Ishikawa (cell line): ENCODE measurements at regions not wholly inside any gene's neighbourhood (a gene's known extent, or its start where the extent isn't known, plus 50 kb on each side); places are given as distances from the start of the nearest gene placed in this dataset.
A peak's percentile ranks its signal among the peaks of the same experiment; 100 is the strongest.

Source experiments
- CEBPB ChIP-seq: IDR thresholded peaks from 2 replicates; pipeline ENCODE4 v1.6.1; 2012
- CREB1 ChIP-seq: IDR thresholded peaks from 2 replicates; pipeline ENCODE4 v1.6.1; 2012; ENCODE audit warnings: low read depth
- EGR1 ChIP-seq: IDR thresholded peaks from 2 replicates; pipeline ENCODE4 v1.6.1; 2012
- EP300 ChIP-seq: IDR thresholded peaks from 2 replicates; pipeline ENCODE4 v1.6.1; 2012; ENCODE audit warnings: borderline replicate concordance
- FOXM1 ChIP-seq: IDR thresholded peaks from 2 replicates; pipeline ENCODE4 v1.6.1; 2012; ENCODE audit warnings: low read depth, borderline replicate concordance
- MAX ChIP-seq: IDR thresholded peaks from 2 replicates; pipeline ENCODE4 v1.6.1; 2012
- NFIC ChIP-seq: IDR thresholded peaks from 2 replicates; pipeline ENCODE4 v1.6.1; 2012
- RAD21 ChIP-seq: IDR thresholded peaks from 2 replicates; pipeline ENCODE4 v1.6.1; 2012; ENCODE audit warnings: low read depth
- REST ChIP-seq: IDR thresholded peaks from 2 replicates; pipeline ENCODE4 v1.6.1; 2012; ENCODE audit warnings: low read depth, mild to moderate bottlenecking
- TAF1 ChIP-seq: IDR thresholded peaks from 2 replicates; pipeline ENCODE4 v1.6.1; 2012; ENCODE audit warnings: low read depth, mild to moderate bottlenecking
- TCF12 ChIP-seq: IDR thresholded peaks from 2 replicates; pipeline ENCODE4 v1.6.1; 2012; ENCODE audit warnings: low read depth
- TEAD4 ChIP-seq: IDR thresholded peaks from 2 replicates; pipeline ENCODE4 v1.6.1; 2012
- USF1 ChIP-seq: IDR thresholded peaks from 2 replicates; pipeline ENCODE4 v1.6.1; 2012
- YY1 ChIP-seq: IDR thresholded peaks from 2 replicates; pipeline ENCODE4 v1.6.1; 2012; ENCODE audit warnings: low read depth
- ZBTB7A ChIP-seq: IDR thresholded peaks from 2 replicates; pipeline ENCODE4 v1.6.1; 2012; ENCODE audit warnings: low read depth

DNA sequence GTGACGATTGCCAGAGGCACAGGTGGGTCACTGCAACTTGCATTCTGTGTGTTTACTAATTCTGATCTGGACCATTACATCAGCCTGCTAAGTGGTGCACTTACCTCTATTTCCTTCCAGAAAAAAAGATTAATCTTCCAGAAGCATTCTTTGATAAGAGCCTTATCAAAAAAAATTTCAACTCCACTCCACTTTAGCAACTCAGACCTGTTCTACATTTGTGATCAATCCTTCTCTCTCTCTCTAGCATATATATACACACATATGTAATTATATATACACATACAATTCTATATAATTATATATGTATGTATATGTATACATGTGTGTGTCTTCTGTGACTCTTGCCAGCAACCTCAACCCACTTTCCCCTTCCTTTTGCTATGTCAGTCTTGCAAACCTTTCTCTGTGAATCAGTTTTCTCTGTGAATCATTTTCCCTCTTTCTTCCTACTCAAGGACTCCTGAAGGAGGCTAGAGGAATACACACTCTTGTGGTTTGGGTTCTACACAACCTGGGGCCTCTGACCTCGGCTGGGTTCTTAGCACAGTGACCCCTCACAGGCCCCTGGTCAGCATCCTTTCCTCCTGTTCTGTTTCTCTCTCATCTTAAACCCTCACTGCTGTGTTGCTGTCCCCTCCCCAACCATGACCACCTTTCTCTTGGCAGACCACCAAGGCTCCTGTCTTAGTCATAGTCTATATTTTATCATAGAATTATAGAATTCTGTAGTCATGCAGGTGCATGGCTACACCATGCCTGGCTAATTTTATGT, 130.4 kb upstream of the PELI1 start:
- TF ChIP-seq ZBTB7A: no peak

- TF ChIP-seq YY1: no peak
- no peak for TF ChIP-seq CREB1
Measured at GRCh38 chr2:64275174-64275466, 130.9 kb upstream of the PELI1 start.

DNA sequence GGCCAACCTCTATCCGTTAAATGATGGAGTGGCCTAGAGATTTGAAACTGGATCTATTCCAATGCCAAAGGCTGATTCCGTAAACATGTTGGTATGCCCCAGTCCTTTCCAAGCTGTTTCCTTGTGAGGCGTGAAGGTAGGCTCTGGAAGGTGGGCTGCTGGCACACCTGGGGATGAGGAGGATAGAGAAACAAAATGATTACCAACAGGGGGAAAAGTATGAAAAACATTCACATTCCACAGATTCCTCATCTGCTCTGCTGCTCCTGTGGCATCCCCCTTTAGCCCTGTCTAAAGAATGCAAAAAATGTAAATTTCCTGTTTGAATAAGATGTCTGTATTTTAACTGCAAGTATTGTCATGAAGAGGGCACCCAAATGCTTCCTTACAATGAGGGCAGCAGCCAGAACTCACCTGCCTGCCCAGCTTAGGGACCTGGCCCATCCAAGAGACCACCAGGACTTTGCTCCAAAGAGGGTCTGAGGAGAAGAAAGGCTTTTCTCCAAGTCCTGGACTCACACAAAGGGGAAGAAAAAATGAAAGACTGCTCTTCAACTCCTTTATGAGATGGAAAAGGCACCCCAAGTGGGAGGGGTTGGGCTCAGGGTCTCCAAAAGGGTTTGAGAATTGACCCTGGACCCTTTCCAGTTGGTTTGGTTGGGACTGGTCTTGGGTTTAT, 132.3 kb upstream of the PELI1 start:
- peak; percentile 94 for TF ChIP-seq FOXM1
- TF ChIP-seq RAD21: peak; percentile 5
- TF ChIP-seq REST: no peak
- TF ChIP-seq YY1: no peak
- TF ChIP-seq MAX: no peak
- TF ChIP-seq EP300: peak; percentile 96
- peak; percentile 99 for TF ChIP-seq TEAD4
- no peak for TF ChIP-seq CREB1
- TF ChIP-seq TCF12: peak; percentile 96
- no peak for TF ChIP-seq USF1
- peak; percentile 84 for TF ChIP-seq NFIC
- TF ChIP-seq EGR1: no peak
- TF ChIP-seq TAF1: no peak

DNA sequence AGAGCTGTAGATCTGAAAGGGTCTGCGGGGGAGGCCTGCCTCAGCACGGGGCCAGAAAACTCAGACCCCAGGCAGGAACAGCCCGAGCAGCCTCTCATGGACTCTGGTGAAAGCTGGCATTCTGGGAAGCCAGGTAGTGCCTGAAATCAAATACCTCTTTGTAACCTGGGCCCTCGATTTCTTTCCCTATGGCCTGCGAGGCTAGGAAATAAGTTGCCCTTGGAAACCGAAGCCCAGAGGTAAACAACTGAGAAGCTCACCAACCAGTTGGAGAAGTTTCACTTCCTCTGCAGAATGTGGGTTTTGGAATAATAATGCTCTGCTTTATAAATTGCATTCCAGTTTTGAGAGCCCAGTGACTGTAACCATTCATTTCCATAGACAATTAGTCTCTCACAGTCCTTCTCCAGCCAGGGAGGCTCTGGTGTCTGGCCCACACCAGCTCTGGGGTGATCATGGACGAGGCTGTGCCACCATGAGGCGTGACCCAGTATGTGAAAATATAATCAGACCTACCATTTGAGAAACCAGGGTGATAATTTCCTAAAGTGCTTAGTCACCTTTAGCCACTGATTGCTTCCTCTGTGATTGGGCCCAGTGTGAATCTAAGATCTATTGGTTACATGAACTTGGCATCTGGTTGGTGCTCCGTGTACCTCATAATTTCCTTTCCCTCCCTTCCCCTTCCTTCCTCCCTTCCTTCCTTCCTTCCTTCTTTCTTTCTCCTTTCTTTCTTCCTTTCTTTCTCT, 133.1 kb upstream of the PELI1 start:
- TF ChIP-seq ZBTB7A (no peak), RAD21 (no peak; the same call in 1 of the 2 replicates), TCF12 (no peak; the same call in 1 of the 2 replicates), FOXM1 (no peak), TEAD4 (peak; percentile 65), MAX (peak; percentile 64), YY1 (0 out of 2 replicates have a peak, but pooled peaks have one; percentile 36), CEBPB (no peak), EGR1 (no peak), CREB1 (no peak), REST (no peak), USF1 (no peak), EP300 (peak; percentile 36; the same call in 1 of the 2 replicates), TAF1 (no peak), NFIC (peak; percentile 14; the same call in 1 of the 2 replicates)

DNA sequence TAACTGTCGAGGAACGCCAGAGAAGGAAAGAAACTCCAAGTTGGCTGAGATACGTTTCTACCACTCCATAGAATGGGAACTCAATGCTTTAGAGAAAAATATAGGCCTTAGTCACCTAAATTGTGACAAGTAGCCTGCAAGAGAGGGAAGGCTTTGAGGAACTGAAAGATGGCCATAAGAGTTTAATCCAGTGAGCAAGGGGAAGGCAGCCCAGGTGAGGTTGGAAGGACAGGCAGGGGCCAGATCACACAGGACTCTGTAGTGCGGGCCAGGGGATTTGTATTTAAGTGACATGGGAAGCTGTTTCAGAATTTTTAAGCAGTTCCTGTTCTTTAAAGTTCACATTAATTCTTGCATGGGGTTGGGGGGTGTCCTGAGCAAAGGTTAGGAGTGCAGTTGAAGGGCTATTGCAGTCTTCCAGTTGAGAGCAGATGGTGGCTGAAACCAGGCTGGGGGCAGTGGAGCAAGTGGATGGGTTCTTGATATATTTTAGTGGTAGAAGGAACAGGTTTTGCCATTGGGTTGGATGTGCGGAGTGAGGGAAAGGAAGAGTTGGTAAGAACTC, 138.9 kb upstream of the PELI1 start:
- TF ChIP-seq ZBTB7A: no peak
